Activated CD4-positive, alpha-beta memory T cell treated with anti-CD3 and anti-CD28 coated beads for 36 hours (primary cell): ENCODE measurements at regions not wholly inside any gene's neighbourhood (a gene's known extent, or its start where the extent isn't known, plus 50 kb on each side); places are given as distances from the start of the nearest gene placed in this dataset.

Experiments used
- CTCF ChIA-PET: fragments of 350-600 bp; sonication (Branson Sonifier 250); formaldehyde crosslinking; loops from one replicate; lab custom pipeline; 2021; ENCODE audit warnings: antibody characterized with exemption, inconsistent platforms; lab: Charles Lee
- POLR2A ChIA-PET: fragments of 350-600 bp; sonication (Branson Sonifier 250); formaldehyde crosslinking; loops from one replicate; lab custom pipeline; 2021; ENCODE audit warnings: antibody characterized with exemption; lab: Charles Lee
- DNase-seq: peaks from one replicate; pipeline ENCODE4 v3.0.0-alpha.2; 2020
- H3K27ac Mint-ChIP-seq: one replicate; pipeline ENCODE4 v1.8.0; 2021; ENCODE audit warnings: mixed read lengths
- H3K27me3 Mint-ChIP-seq: one replicate; pipeline ENCODE4 v1.8.0; 2021; ENCODE audit warnings: mixed read lengths
- H3K36me3 Mint-ChIP-seq: one replicate; pipeline ENCODE4 v1.8.0; 2021; ENCODE audit warnings: mixed read lengths
- H3K4me1 Mint-ChIP-seq: one replicate; pipeline ENCODE4 v1.8.0; 2021; ENCODE audit warnings: low read depth, mixed read lengths
- H3K4me3 Mint-ChIP-seq: one replicate; pipeline ENCODE4 v1.8.0; 2021; ENCODE audit warnings: mild to moderate bottlenecking, mixed read lengths
- H3K9me3 Mint-ChIP-seq: one replicate; pipeline ENCODE4 v1.8.0; 2021; ENCODE audit warnings: mixed read lengths
- intact Hi-C: fragments of 100-400 bp; cut with micrococcal nuclease; formaldehyde crosslinking; loops from one replicate; pipeline ENCODE4 v1.15.1; 2023

- no peak overlapping the region for H3K4me3 Mint-ChIP-seq
- CTCF ChIA-PET = no interaction called here
- POLR2A ChIA-PET = no interaction called here
- no peak for DNase-seq
- H3K27me3 Mint-ChIP-seq = no peaks in the 10 kb centered on the region
- no peaks in the 10 kb centered on the region for H3K4me1 Mint-ChIP-seq
- intact Hi-C loops = no loop called here
- no peaks in the 10 kb centered on the region for H3K9me3 Mint-ChIP-seq
- no peaks in the 10 kb centered on the region for H3K36me3 Mint-ChIP-seq
- no peak overlapping the region for H3K27ac Mint-ChIP-seq
Measured at GRCh38 chr3:81395739-81396513, 365.5 kb downstream of the GBE1 start.

- no peak for DNase-seq
- Mint-ChIP-seq H3K36me3 (no peaks in the 10 kb centered on the region), H3K4me3 (no peak overlapping the region), H3K27ac (no peak overlapping the region), H3K27me3 (no peaks in the 10 kb centered on the region), H3K4me1 (no peaks in the 10 kb centered on the region), H3K9me3 (no peaks in the 10 kb centered on the region)
- POLR2A ChIA-PET = no interaction called here
- intact Hi-C loops = no loop called here
- CTCF ChIA-PET = no interaction called here
Measured at GRCh38 chr3:81394651-81395524, 366.6 kb downstream of the GBE1 start.

GRCh38 chr3:81393251-81393650 is 368.2 kb downstream of the GBE1 start:
- Mint-ChIP-seq H3K27ac (no peak overlapping the region), H3K27me3 (no peaks in the 10 kb centered on the region), H3K4me1 (no peaks in the 10 kb centered on the region), H3K4me3 (no peak overlapping the region), H3K9me3 (no peaks in the 10 kb centered on the region), H3K36me3 (no peaks in the 10 kb centered on the region)
- intact Hi-C loops = no loop called here
- no peak for DNase-seq
- POLR2A ChIA-PET = no interaction called here
- CTCF ChIA-PET = no interaction called here

GRCh38 chr3:81390796-81391195 is 370.6 kb downstream of the GBE1 start:
- H3K9me3 Mint-ChIP-seq = no peaks in the 10 kb centered on the region
- ChIA-PET CTCF (no interaction called here), POLR2A (no interaction called here)
- no peak overlapping the region for H3K4me3 Mint-ChIP-seq
- H3K27ac Mint-ChIP-seq = no peak overlapping the region
- H3K4me1 Mint-ChIP-seq = no peaks in the 10 kb centered on the region
- no peaks in the 10 kb centered on the region for H3K36me3 Mint-ChIP-seq
- no peak for DNase-seq
- intact Hi-C loops = no loop called here
- no peaks in the 10 kb centered on the region for H3K27me3 Mint-ChIP-seq

GRCh38 chr3:81388191-81388590 is 373.3 kb downstream of the GBE1 start:
- ChIA-PET POLR2A (no interaction called here), CTCF (no interaction called here)
- Mint-ChIP-seq H3K4me3 (no peak overlapping the region), H3K9me3 (no peaks in the 10 kb centered on the region), H3K36me3 (no peaks in the 10 kb centered on the region), H3K27me3 (no peaks in the 10 kb centered on the region), H3K27ac (no peak overlapping the region), H3K4me1 (no peaks in the 10 kb centered on the region)
- no peak for DNase-seq
- intact Hi-C loops = no loop called here

GRCh38 chr3:81382470-81382869 is 379.0 kb downstream of the GBE1 start:
- Mint-ChIP-seq H3K27me3 (no peaks in the 10 kb centered on the region), H3K27ac (no peak overlapping the region), H3K4me1 (no peaks in the 10 kb centered on the region), H3K36me3 (no peaks in the 10 kb centered on the region), H3K9me3 (peaks cover 5% of the 10 kb centered on the region), H3K4me3 (no peak overlapping the region)
- ChIA-PET POLR2A (no interaction called here), CTCF (no interaction called here)
- no peak for DNase-seq
- intact Hi-C loops = no loop called here

GRCh38 chr3:81380234-81380633 is 381.2 kb downstream of the GBE1 start:
- H3K27ac Mint-ChIP-seq = no peak overlapping the region
- no peaks in the 10 kb centered on the region for H3K36me3 Mint-ChIP-seq
- H3K4me3 Mint-ChIP-seq = no peak overlapping the region
- no peaks in the 10 kb centered on the region for H3K27me3 Mint-ChIP-seq
- ChIA-PET CTCF (no interaction called here), POLR2A (no interaction called here)
- H3K9me3 Mint-ChIP-seq = peaks cover 5% of the 10 kb centered on the region
- intact Hi-C loops = no loop called here
- no peak for DNase-seq
- no peaks in the 10 kb centered on the region for H3K4me1 Mint-ChIP-seq

- Mint-ChIP-seq H3K27ac (no peak overlapping the region), H3K9me3 (peaks cover 5% of the 10 kb centered on the region), H3K36me3 (no peaks in the 10 kb centered on the region), H3K4me3 (no peak overlapping the region), H3K27me3 (no peaks in the 10 kb centered on the region), H3K4me1 (no peaks in the 10 kb centered on the region)
- no peak for DNase-seq
- POLR2A ChIA-PET = no interaction called here
- CTCF ChIA-PET = no interaction called here
- intact Hi-C loops = no loop called here
Measured at GRCh38 chr3:81378552-81379293, 382.7 kb downstream of the GBE1 start.

GRCh38 chr3:81375921-81376320 is 385.5 kb downstream of the GBE1 start:
- H3K4me3 Mint-ChIP-seq = no peak overlapping the region
- no peaks in the 10 kb centered on the region for H3K36me3 Mint-ChIP-seq
- ChIA-PET POLR2A (no interaction called here), CTCF (no interaction called here)
- H3K4me1 Mint-ChIP-seq = no peaks in the 10 kb centered on the region
- peaks cover 8% of the 10 kb centered on the region for H3K9me3 Mint-ChIP-seq
- no peaks in the 10 kb centered on the region for H3K27me3 Mint-ChIP-seq
- DNase-seq = no peak
- H3K27ac Mint-ChIP-seq = no peak overlapping the region
- intact Hi-C loops = no loop called here

GRCh38 chr3:81364411-81364810 is 397.0 kb downstream of the GBE1 start:
- CTCF ChIA-PET = no interaction called here
- Mint-ChIP-seq H3K4me1 (no peaks in the 10 kb centered on the region), H3K9me3 (peaks cover 11% of the 10 kb centered on the region), H3K27ac (no peak overlapping the region), H3K4me3 (no peak overlapping the region), H3K27me3 (no peaks in the 10 kb centered on the region), H3K36me3 (no peaks in the 10 kb centered on the region)
- POLR2A ChIA-PET = no interaction called here
- no peak for DNase-seq
- intact Hi-C loops = no loop called here

GRCh38 chr3:81363816-81364215 is 397.6 kb downstream of the GBE1 start:
- CTCF ChIA-PET = no interaction called here
- no peak overlapping the region for H3K27ac Mint-ChIP-seq
- DNase-seq = no peak
- intact Hi-C loops = no loop called here
- H3K4me1 Mint-ChIP-seq = no peaks in the 10 kb centered on the region
- H3K9me3 Mint-ChIP-seq = peaks cover 11% of the 10 kb centered on the region
- H3K4me3 Mint-ChIP-seq = no peak overlapping the region
- POLR2A ChIA-PET = no interaction called here
- H3K27me3 Mint-ChIP-seq = no peaks in the 10 kb centered on the region
- H3K36me3 Mint-ChIP-seq = no peaks in the 10 kb centered on the region

- H3K9me3 Mint-ChIP-seq = no peaks in the 10 kb centered on the region
- intact Hi-C loops = no loop called here
- no peaks in the 10 kb centered on the region for H3K36me3 Mint-ChIP-seq
- no peak overlapping the region for H3K4me3 Mint-ChIP-seq
- H3K27me3 Mint-ChIP-seq = no peaks in the 10 kb centered on the region
- no peaks in the 10 kb centered on the region for H3K4me1 Mint-ChIP-seq
- no peak overlapping the region for H3K27ac Mint-ChIP-seq
- ChIA-PET POLR2A (no interaction called here), CTCF (interaction anchor here (0.6 kb wide), 1 partner anchor 78 kb away, joined by 3 read pairs; no protein-coding TSS in a partner anchor)
- DNase-seq = no peak
Measured at GRCh38 chr3:81354119-81354518, 407.3 kb downstream of the GBE1 start.
